ENCODE measurements at regions not wholly inside any gene's neighbourhood (a gene's known extent, or its start where the extent isn't known, plus 50 kb on each side); places are given as distances from the start of the nearest gene placed in this dataset.

GRCh38 chr1:204803607-204804006 lies 67.1 kb upstream of the NFASC start:
- TF ChIP-seq, protein P1, sequence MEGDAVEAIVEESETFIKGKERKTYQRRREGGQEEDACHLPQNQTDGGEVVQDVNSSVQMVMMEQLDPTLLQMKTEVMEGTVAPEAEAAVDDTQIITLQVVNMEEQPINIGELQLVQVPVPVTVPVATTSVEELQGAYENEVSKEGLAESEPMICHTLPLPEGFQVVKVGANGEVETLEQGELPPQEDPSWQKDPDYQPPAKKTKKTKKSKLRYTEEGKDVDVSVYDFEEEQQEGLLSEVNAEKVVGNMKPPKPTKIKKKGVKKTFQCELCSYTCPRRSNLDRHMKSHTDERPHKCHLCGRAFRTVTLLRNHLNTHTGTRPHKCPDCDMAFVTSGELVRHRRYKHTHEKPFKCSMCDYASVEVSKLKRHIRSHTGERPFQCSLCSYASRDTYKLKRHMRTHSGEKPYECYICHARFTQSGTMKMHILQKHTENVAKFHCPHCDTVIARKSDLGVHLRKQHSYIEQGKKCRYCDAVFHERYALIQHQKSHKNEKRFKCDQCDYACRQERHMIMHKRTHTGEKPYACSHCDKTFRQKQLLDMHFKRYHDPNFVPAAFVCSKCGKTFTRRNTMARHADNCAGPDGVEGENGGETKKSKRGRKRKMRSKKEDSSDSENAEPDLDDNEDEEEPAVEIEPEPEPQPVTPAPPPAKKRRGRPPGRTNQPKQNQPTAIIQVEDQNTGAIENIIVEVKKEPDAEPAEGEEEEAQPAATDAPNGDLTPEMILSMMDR (IDR thresholded peaks at IDR 0.05) = no peak
- no peak for TF ChIP-seq EZH2 (IDR thresholded peaks at IDR 0.05; ENCODE audit: borderline replicate concordance, insufficient read depth, low read depth, low read length, poor library complexity, severe bottlenecking)

Data from B cell (primary cell).